ENCODE measurements at regions not wholly inside any gene's neighbourhood (a gene's known extent, or its start where the extent isn't known, plus 50 kb on each side); places are given as distances from the start of the nearest gene placed in this dataset.

- DNase-seq: no peak
- no peaks in the 10 kb centered on the region for H3K4me1 ChIP-seq (ENCODE audit: control insufficient read depth, insufficient read depth, low read length, poor library complexity, severe bottlenecking)
- peaks cover 0 to 5% (median 0%) of the 10 kb centered on the region in 7 donors for H3K9me3 Mint-ChIP-seq
- no peak for ATAC-seq (ENCODE audit: low read depth in 2 of 2)
- H3K36me3 ChIP-seq (ENCODE audit: control insufficient read depth, insufficient read depth, low read length): no peaks in the 10 kb centered on the region
- no peak overlapping the region for H3K4me3 Mint-ChIP-seq
- H3K27me3 ChIP-seq (ENCODE audit: control insufficient read depth, insufficient read depth, low read length): no peaks in the 10 kb centered on the region
- peak overlapping the region in 1 of 3 donors; percentile 9 for H3K27ac Mint-ChIP-seq
- peaks cover 0 to 2% (median 0%) of the 10 kb centered on the region in 4 donors for H3K4me1 Mint-ChIP-seq
- H3K36me3 Mint-ChIP-seq: no peaks in the 10 kb centered on the region
- H3K27me3 Mint-ChIP-seq: no peaks in the 10 kb centered on the region
- no peak overlapping the region for H3K27ac ChIP-seq (ENCODE audit: insufficient read depth, low read length, poor library complexity, severe bottlenecking)
- no peak overlapping the region for H3K4me3 ChIP-seq (ENCODE audit: low read depth, low read length)
- H3K9me3 ChIP-seq (ENCODE audit: control insufficient read depth in 2 of 2, low read length in 2 of 2): no peaks in the 10 kb centered on the region
These were observed 341.7 kb upstream of the PROK2 start for GRCh38 chr3:72126441-72127223.

- Mint-ChIP-seq H3K27me3 (no peaks in the 10 kb centered on the region), H3K9me3 (no peaks in the 10 kb centered on the region), H3K4me1 (peaks cover 0 to 2% (median 0%) of the 10 kb centered on the region in 4 donors), H3K27ac (no peak overlapping the region), H3K4me3 (no peak overlapping the region), H3K36me3 (no peaks in the 10 kb centered on the region)
- no peaks in the 10 kb centered on the region for H3K4me1 ChIP-seq (ENCODE audit: control insufficient read depth, insufficient read depth, low read length, poor library complexity, severe bottlenecking)
- H3K27me3 ChIP-seq (ENCODE audit: control insufficient read depth, insufficient read depth, low read length): no peaks in the 10 kb centered on the region
- DNase-seq (peak in 1 of 3 donors; percentile 33), ATAC-seq (ENCODE audit: low read depth in 2 of 2) (no peak)
- H3K4me3 ChIP-seq (ENCODE audit: low read depth, low read length): no peak overlapping the region
- H3K9me3 ChIP-seq (ENCODE audit: control insufficient read depth in 2 of 2, low read length in 2 of 2): no peaks in the 10 kb centered on the region
- no peaks in the 10 kb centered on the region for H3K36me3 ChIP-seq (ENCODE audit: control insufficient read depth, insufficient read depth, low read length)
- H3K27ac ChIP-seq (ENCODE audit: insufficient read depth, low read length, poor library complexity, severe bottlenecking): no peak overlapping the region
These were observed 339.0 kb upstream of the PROK2 start for GRCh38 chr3:72123908-72124441.

DNA sequence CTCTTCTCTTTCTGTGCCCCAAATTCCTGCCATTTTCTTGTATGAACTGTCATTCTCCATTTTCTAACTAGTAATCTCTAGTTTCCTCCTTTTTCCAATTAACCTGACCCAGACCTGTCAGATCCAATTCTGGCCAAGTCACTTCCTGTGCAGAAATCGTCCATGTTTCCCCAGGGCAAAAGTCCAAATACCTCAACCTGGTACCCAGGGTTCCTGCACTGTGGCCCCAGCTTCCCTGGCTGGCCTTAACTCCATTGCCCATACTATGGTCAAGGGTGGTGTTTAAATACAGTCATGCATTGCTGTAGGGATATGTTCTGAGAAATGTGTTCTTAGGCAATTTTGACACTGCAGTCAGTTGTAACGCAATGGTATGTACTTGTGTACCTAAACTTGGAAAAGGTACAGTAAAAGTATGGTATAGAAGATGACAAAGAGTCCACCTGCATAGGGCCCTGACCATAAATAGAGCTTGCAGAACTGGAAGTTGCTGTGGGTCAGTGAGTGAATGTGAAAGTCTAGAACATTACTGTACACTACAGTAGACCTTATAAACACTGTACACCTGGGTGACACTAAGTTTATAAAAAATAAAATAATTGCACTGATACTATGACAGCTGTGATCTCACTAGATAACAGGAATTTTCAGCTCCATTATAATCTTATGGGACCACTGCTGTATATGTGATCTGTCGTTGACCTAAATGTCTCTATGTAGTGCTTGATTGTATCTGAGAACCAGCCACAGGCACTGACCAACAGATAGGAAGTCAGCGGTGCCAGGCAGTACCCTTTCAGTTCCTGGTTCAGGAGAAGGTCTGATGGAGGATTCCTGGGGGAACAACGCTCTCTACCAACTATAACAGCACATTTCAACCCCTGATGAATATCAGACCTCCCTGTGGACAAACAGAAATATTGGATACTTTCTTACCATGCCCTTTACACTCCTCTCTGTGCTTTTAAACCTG lies 336.1 kb upstream of the PROK2 start:
- Histone ChIP-seq H3K4me1 (ENCODE audit: control insufficient read depth, insufficient read depth, low read length, poor library complexity, severe bottlenecking) (no peaks in the 10 kb centered on the region), H3K27ac (ENCODE audit: insufficient read depth, low read length, poor library complexity, severe bottlenecking) (no peak overlapping the region), H3K4me3 (ENCODE audit: low read depth, low read length) (no peak overlapping the region), H3K36me3 (ENCODE audit: control insufficient read depth, insufficient read depth, low read length) (no peaks in the 10 kb centered on the region), H3K9me3 (ENCODE audit: control insufficient read depth in 2 of 2, low read length in 2 of 2) (no peaks in the 10 kb centered on the region), H3K27me3 (ENCODE audit: control insufficient read depth, insufficient read depth, low read length) (no peaks in the 10 kb centered on the region)
- H3K4me3 Mint-ChIP-seq: no peak overlapping the region
- no peak for ATAC-seq (ENCODE audit: low read depth in 2 of 2)
- H3K4me1 Mint-ChIP-seq: no peaks in the 10 kb centered on the region
- H3K9me3 Mint-ChIP-seq: no peaks in the 10 kb centered on the region
- H3K27ac Mint-ChIP-seq: no peak overlapping the region
- no peak for DNase-seq
- H3K27me3 Mint-ChIP-seq: no peaks in the 10 kb centered on the region
- H3K36me3 Mint-ChIP-seq: no peaks in the 10 kb centered on the region

DNA sequence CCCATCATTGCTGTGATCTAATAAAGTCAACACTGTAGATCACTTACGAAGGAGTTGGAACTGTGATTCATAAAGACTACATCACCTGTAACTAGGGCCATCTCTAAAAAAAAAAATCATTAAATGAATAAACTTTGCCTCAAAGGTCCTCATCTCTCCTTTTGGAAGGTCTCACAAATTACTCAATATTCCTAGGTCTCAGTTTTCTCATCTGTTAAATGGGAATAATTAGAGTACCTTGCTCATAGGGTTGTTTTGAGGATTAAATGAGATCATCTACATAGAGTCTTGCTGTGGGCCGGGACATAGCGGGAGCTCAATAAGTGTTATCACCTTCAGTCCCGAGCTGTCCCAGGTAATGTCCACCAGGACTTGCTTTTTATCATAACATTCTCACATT lies 335.1 kb upstream of the PROK2 start:
- Histone ChIP-seq H3K9me3 (ENCODE audit: control insufficient read depth in 2 of 2, low read length in 2 of 2) (no peaks in the 10 kb centered on the region), H3K4me1 (ENCODE audit: control insufficient read depth, insufficient read depth, low read length, poor library complexity, severe bottlenecking) (no peaks in the 10 kb centered on the region), H3K36me3 (ENCODE audit: control insufficient read depth, insufficient read depth, low read length) (no peaks in the 10 kb centered on the region), H3K4me3 (ENCODE audit: low read depth, low read length) (no peak overlapping the region), H3K27me3 (ENCODE audit: control insufficient read depth, insufficient read depth, low read length) (no peaks in the 10 kb centered on the region), H3K27ac (ENCODE audit: insufficient read depth, low read length, poor library complexity, severe bottlenecking) (no peak overlapping the region)
- no peak overlapping the region for H3K4me3 Mint-ChIP-seq
- no peaks in the 10 kb centered on the region for H3K36me3 Mint-ChIP-seq
- H3K9me3 Mint-ChIP-seq: no peaks in the 10 kb centered on the region
- H3K27me3 Mint-ChIP-seq: no peaks in the 10 kb centered on the region
- no peak for ATAC-seq (ENCODE audit: low read depth in 2 of 2)
- no peaks in the 10 kb centered on the region for H3K4me1 Mint-ChIP-seq
- no peak overlapping the region for H3K27ac Mint-ChIP-seq
- no peak for DNase-seq

DNA sequence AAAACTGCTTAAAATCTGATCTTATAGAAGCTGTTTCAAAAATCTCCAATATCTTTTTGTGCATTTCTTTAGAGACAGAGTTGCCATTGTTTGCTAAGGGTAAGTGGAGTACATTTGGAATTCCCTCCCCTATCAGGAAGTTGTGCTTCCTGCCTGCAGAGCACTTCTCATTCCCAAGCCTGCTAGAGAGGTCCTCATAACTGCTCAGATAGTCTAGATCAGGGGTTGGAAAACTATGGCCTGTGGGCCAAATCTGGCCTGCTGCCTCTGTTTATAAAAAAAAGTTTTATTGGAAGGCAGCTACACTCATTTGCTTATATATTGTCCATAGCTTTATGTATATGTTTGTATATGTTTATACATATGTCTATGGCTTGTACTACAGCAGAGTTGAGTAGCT lies 333.7 kb upstream of the PROK2 start:
- Mint-ChIP-seq H3K4me3 (no peak overlapping the region), H3K9me3 (no peaks in the 10 kb centered on the region), H3K27ac (no peak overlapping the region), H3K36me3 (no peaks in the 10 kb centered on the region), H3K4me1 (no peaks in the 10 kb centered on the region), H3K27me3 (peaks cover 4% of the 10 kb centered on the region)
- H3K36me3 ChIP-seq (ENCODE audit: control insufficient read depth, insufficient read depth, low read length): no peaks in the 10 kb centered on the region
- DNase-seq (no peak), ATAC-seq (ENCODE audit: low read depth in 2 of 2) (no peak)
- H3K4me1 ChIP-seq (ENCODE audit: control insufficient read depth, insufficient read depth, low read length, poor library complexity, severe bottlenecking): no peaks in the 10 kb centered on the region
- H3K27ac ChIP-seq (ENCODE audit: insufficient read depth, low read length, poor library complexity, severe bottlenecking): no peak overlapping the region
- no peaks in the 10 kb centered on the region for H3K9me3 ChIP-seq (ENCODE audit: control insufficient read depth in 2 of 2, low read length in 2 of 2)
- H3K27me3 ChIP-seq (ENCODE audit: control insufficient read depth, insufficient read depth, low read length): no peaks in the 10 kb centered on the region
- no peak overlapping the region for H3K4me3 ChIP-seq (ENCODE audit: low read depth, low read length)

- Histone ChIP-seq H3K4me1 (ENCODE audit: control insufficient read depth, insufficient read depth, low read length, poor library complexity, severe bottlenecking) (no peaks in the 10 kb centered on the region), H3K9me3 (ENCODE audit: control insufficient read depth in 2 of 2, low read length in 2 of 2) (no peaks in the 10 kb centered on the region), H3K27ac (ENCODE audit: insufficient read depth, low read length, poor library complexity, severe bottlenecking) (no peak overlapping the region), H3K27me3 (ENCODE audit: control insufficient read depth, insufficient read depth, low read length) (no peaks in the 10 kb centered on the region), H3K36me3 (ENCODE audit: control insufficient read depth, insufficient read depth, low read length) (no peaks in the 10 kb centered on the region), H3K4me3 (ENCODE audit: low read depth, low read length) (no peak overlapping the region)
- no peak overlapping the region for H3K4me3 Mint-ChIP-seq
- H3K27ac Mint-ChIP-seq: peak overlapping the region in 1 of 3 donors; percentile 32
- no peak for DNase-seq
- H3K9me3 Mint-ChIP-seq: no peaks in the 10 kb centered on the region
- H3K36me3 Mint-ChIP-seq: no peaks in the 10 kb centered on the region
- no peaks in the 10 kb centered on the region for H3K4me1 Mint-ChIP-seq
- no peak for ATAC-seq (ENCODE audit: low read depth in 2 of 2)
- H3K27me3 Mint-ChIP-seq: peaks cover 8% of the 10 kb centered on the region
These were observed 331.3 kb upstream of the PROK2 start for GRCh38 chr3:72116226-72116625.

- Mint-ChIP-seq H3K4me3 (no peak overlapping the region), H3K27me3 (peaks cover 8% of the 10 kb centered on the region), H3K4me1 (no peaks in the 10 kb centered on the region), H3K36me3 (no peaks in the 10 kb centered on the region), H3K27ac (no peak overlapping the region), H3K9me3 (no peaks in the 10 kb centered on the region)
- DNase-seq: no peak
- H3K4me1 ChIP-seq (ENCODE audit: control insufficient read depth, insufficient read depth, low read length, poor library complexity, severe bottlenecking): no peaks in the 10 kb centered on the region
- ATAC-seq (ENCODE audit: low read depth in 2 of 2): no peak
- no peak overlapping the region for H3K27ac ChIP-seq (ENCODE audit: insufficient read depth, low read length, poor library complexity, severe bottlenecking)
- H3K36me3 ChIP-seq (ENCODE audit: control insufficient read depth, insufficient read depth, low read length): no peaks in the 10 kb centered on the region
- H3K9me3 ChIP-seq (ENCODE audit: control insufficient read depth in 2 of 2, low read length in 2 of 2): no peaks in the 10 kb centered on the region
- H3K4me3 ChIP-seq (ENCODE audit: low read depth, low read length): no peak overlapping the region
- no peaks in the 10 kb centered on the region for H3K27me3 ChIP-seq (ENCODE audit: control insufficient read depth, insufficient read depth, low read length)
These were observed 330.4 kb upstream of the PROK2 start for GRCh38 chr3:72115307-72115706.
